Germinal center (tissue), 1 donor: ENCODE measurements at regions not wholly inside any gene's neighbourhood (a gene's known extent, or its start where the extent isn't known, plus 50 kb on each side); places are given as distances from the start of the nearest gene placed in this dataset.
A peak's percentile ranks its signal among the peaks of the same experiment; 100 is the strongest.
"Not testable (repeated sequence)": the region's sequence is repeated elsewhere in the genome, so short reads cannot be mapped to it uniquely, and the experiment has no call there.

Experiments
- DNase-seq: peaks from one replicate; pipeline ENCODE4 v3.0.0; 2012; ENCODE audit warnings: mixed read lengths, low spot score

GRCh38 chrX:55326985-55327384 lies 62.3 kb upstream of the PAGE3 start:
- no peak for DNase-seq

- DNase-seq: no peak
Observed at GRCh38 chrX:55335296-55335695, 70.6 kb upstream of the PAGE3 start.

- DNase-seq: no peak
Observed at GRCh38 chrX:55336176-55336575, 71.5 kb upstream of the PAGE3 start.

- DNase-seq: no peak
Observed at GRCh38 chrX:55340896-55341433, 76.2 kb upstream of the PAGE3 start.

GRCh38 chrX:55342533-55343501 lies 78.1 kb upstream of the PAGE3 start:
- peak; percentile 56 for DNase-seq

GRCh38 chrX:55356609-55357008 lies 91.9 kb upstream of the PAGE3 start:
- no peak for DNase-seq

- DNase-seq: no peak
Observed at GRCh38 chrX:55357236-55357635, 92.5 kb upstream of the PAGE3 start.

- DNase-seq: no peak
Observed at GRCh38 chrX:55379396-55379795, 72.5 kb upstream of the MAGEH1 start.

GRCh38 chrX:55389376-55389775 lies 62.6 kb upstream of the MAGEH1 start:
- DNase-seq: no peak

- DNase-seq: not testable (repeated sequence)
Observed at GRCh38 chrX:55396836-55397235, 55.1 kb upstream of the MAGEH1 start.
